ENCODE measurements at regions not wholly inside any gene's neighbourhood (a gene's known extent, or its start where the extent isn't known, plus 50 kb on each side); places are given as distances from the start of the nearest gene placed in this dataset.
"Not testable (repeated sequence)": the region's sequence is repeated elsewhere in the genome, so short reads cannot be mapped to it uniquely, and the experiment has no call there.

- ATAC-seq: no peak
- Mint-ChIP-seq H3K27ac (no peak overlapping the region), H3K36me3 (peaks cover 0 to 13% of the 10 kb centered on the region in 2 donors), H3K9me3 (peaks cover 10 to 18% of the 10 kb centered on the region in 2 donors)
- DNase-seq (ENCODE audit: low spot score in 2 of 2): no peak
Observed at GRCh38 chr9:1184146-1184545, 134.0 kb downstream of the DMRT2 start.

GRCh38 chr9:1187137-1187536, 137.0 kb downstream of the DMRT2 start:
- not testable (repeated sequence) for ATAC-seq; H3K27ac Mint-ChIP-seq; DNase-seq (ENCODE audit: low spot score in 2 of 2)
- Mint-ChIP-seq H3K36me3 (peaks cover 0 to 13% of the 10 kb centered on the region in 2 donors), H3K9me3 (peaks cover 10 to 23% of the 10 kb centered on the region in 2 donors)

- not testable (repeated sequence) for H3K27ac Mint-ChIP-seq; ATAC-seq; DNase-seq (ENCODE audit: low spot score in 2 of 2); H3K9me3 Mint-ChIP-seq
- peaks cover 0 to 11% of the 10 kb centered on the region in 2 donors for H3K36me3 Mint-ChIP-seq
Observed at GRCh38 chr9:1195636-1196035, 145.5 kb downstream of the DMRT2 start.

GRCh38 chr9:1198085-1198484, 147.9 kb downstream of the DMRT2 start:
- Mint-ChIP-seq H3K9me3 (peaks cover 1 to 6% of the 10 kb centered on the region in 2 donors), H3K36me3 (peaks cover 0 to 11% of the 10 kb centered on the region in 2 donors), H3K27ac (no peak overlapping the region)
- no peak for DNase-seq (ENCODE audit: low spot score in 2 of 2)
- no peak for ATAC-seq

GRCh38 chr9:1200847-1201251, 150.7 kb downstream of the DMRT2 start:
- no peak overlapping the region for H3K27ac Mint-ChIP-seq
- DNase-seq (ENCODE audit: low spot score in 2 of 2): no peak
- peaks cover 0 to 6% of the 10 kb centered on the region in 2 donors for H3K9me3 Mint-ChIP-seq
- H3K36me3 Mint-ChIP-seq: peaks cover 0 to 6% of the 10 kb centered on the region in 2 donors
- ATAC-seq: no peak

- peaks cover 0 to 2% of the 10 kb centered on the region in 2 donors for H3K9me3 Mint-ChIP-seq
- H3K27ac Mint-ChIP-seq: no peak overlapping the region
- peaks cover 0 to 2% of the 10 kb centered on the region in 2 donors for H3K36me3 Mint-ChIP-seq
- DNase-seq (ENCODE audit: low spot score in 2 of 2) (no peak), ATAC-seq (no peak)
Observed at GRCh38 chr9:1201262-1201661, 151.1 kb downstream of the DMRT2 start.

- no peak overlapping the region for H3K27ac Mint-ChIP-seq
- ATAC-seq (no peak), DNase-seq (ENCODE audit: low spot score in 2 of 2) (no peak)
- no peaks in the 10 kb centered on the region for H3K9me3 Mint-ChIP-seq
- no peaks in the 10 kb centered on the region for H3K36me3 Mint-ChIP-seq
Observed at GRCh38 chr9:1201901-1202300, 151.7 kb downstream of the DMRT2 start.

- Mint-ChIP-seq H3K36me3 (no peaks in the 10 kb centered on the region), H3K9me3 (peaks cover 0 to 3% of the 10 kb centered on the region in 2 donors), H3K27ac (no peak overlapping the region)
- ATAC-seq (no peak), DNase-seq (ENCODE audit: low spot score in 2 of 2) (no peak)
Observed at GRCh38 chr9:1202512-1203280, 152.5 kb downstream of the DMRT2 start.

- H3K9me3 Mint-ChIP-seq: peaks cover 7 to 11% of the 10 kb centered on the region in 2 donors
- no peaks in the 10 kb centered on the region for H3K36me3 Mint-ChIP-seq
- ATAC-seq (no peak), DNase-seq (ENCODE audit: low spot score in 2 of 2) (no peak)
- H3K27ac Mint-ChIP-seq: no peak overlapping the region
Observed at GRCh38 chr9:1207686-1208085, 157.5 kb downstream of the DMRT2 start.

GRCh38 chr9:1208157-1208556, 158.0 kb downstream of the DMRT2 start:
- ATAC-seq: no peak
- H3K27ac Mint-ChIP-seq: no peak overlapping the region
- H3K36me3 Mint-ChIP-seq: no peaks in the 10 kb centered on the region
- no peak for DNase-seq (ENCODE audit: low spot score in 2 of 2)
- H3K9me3 Mint-ChIP-seq: peaks cover 7 to 11% of the 10 kb centered on the region in 2 donors

GRCh38 chr9:1210954-1211353, 160.8 kb downstream of the DMRT2 start:
- no peaks in the 10 kb centered on the region for H3K36me3 Mint-ChIP-seq
- ATAC-seq: no peak
- H3K27ac Mint-ChIP-seq: no peak overlapping the region
- no peak for DNase-seq (ENCODE audit: low spot score in 2 of 2)
- H3K9me3 Mint-ChIP-seq: peaks cover 7 to 11% of the 10 kb centered on the region in 2 donors

GRCh38 chr9:1216532-1216931, 166.4 kb downstream of the DMRT2 start:
- H3K27ac Mint-ChIP-seq: no peak overlapping the region

GRCh38 chr9:1217076-1217475, 166.9 kb downstream of the DMRT2 start:
- DNase-seq (ENCODE audit: low spot score in 2 of 2) (no peak), ATAC-seq (no peak)
- no peaks in the 10 kb centered on the region for H3K9me3 Mint-ChIP-seq
- H3K36me3 Mint-ChIP-seq: no peaks in the 10 kb centered on the region
- no peak overlapping the region for H3K27ac Mint-ChIP-seq

More at GRCh38 chr9:1216532-1216931, 166.4 kb downstream of the DMRT2 start:
- DNase-seq (ENCODE audit: low spot score in 2 of 2): no peak
- no peaks in the 10 kb centered on the region for H3K36me3 Mint-ChIP-seq
- no peaks in the 10 kb centered on the region for H3K9me3 Mint-ChIP-seq
- no peak for ATAC-seq

- H3K27ac Mint-ChIP-seq: no peak overlapping the region
- DNase-seq (ENCODE audit: low spot score in 2 of 2) (no peak), ATAC-seq (no peak)
- H3K9me3 Mint-ChIP-seq: peaks cover 0 to 6% of the 10 kb centered on the region in 2 donors
- H3K36me3 Mint-ChIP-seq: no peaks in the 10 kb centered on the region
Observed at GRCh38 chr9:1219284-1219683, 169.1 kb downstream of the DMRT2 start.

- DNase-seq (ENCODE audit: low spot score in 2 of 2) (no peak), ATAC-seq (no peak)
- no peak overlapping the region for H3K27ac Mint-ChIP-seq
- no peaks in the 10 kb centered on the region for H3K36me3 Mint-ChIP-seq
- H3K9me3 Mint-ChIP-seq: peaks cover 0 to 6% of the 10 kb centered on the region in 2 donors
Observed at GRCh38 chr9:1221298-1221697, 171.1 kb downstream of the DMRT2 start.

- Mint-ChIP-seq H3K27ac (no peak overlapping the region), H3K9me3 (peaks cover 0 to 6% of the 10 kb centered on the region in 2 donors), H3K36me3 (no peaks in the 10 kb centered on the region)
- DNase-seq (ENCODE audit: low spot score in 2 of 2): no peak
- ATAC-seq: no peak
Observed at GRCh38 chr9:1222511-1222910, 172.4 kb downstream of the DMRT2 start.

GRCh38 chr9:1231998-1232919, 182.1 kb downstream of the DMRT2 start:
- Mint-ChIP-seq H3K36me3 (no peaks in the 10 kb centered on the region), H3K9me3 (peaks cover 0 to 3% of the 10 kb centered on the region in 2 donors), H3K27ac (no peak overlapping the region)
- no peak for ATAC-seq
- no peak for DNase-seq (ENCODE audit: low spot score in 2 of 2)
